GM18868 (cell line): ENCODE measurements at regions not wholly inside any gene's neighbourhood (a gene's known extent, or its start where the extent isn't known, plus 50 kb on each side); places are given as distances from the start of the nearest gene placed in this dataset.

ENCODE experiments used
- ATAC-seq: cut with Tn5 transposase; IDR thresholded peaks from one replicate; pipeline ENCODE4 v1.9.1; 2021; ENCODE audit warnings: mild to moderate bottlenecking, moderate library complexity; ENCODE audit not compliant: unreplicated experiment

GRCh38 chr13:78802912-78803311 is 144.0 kb upstream of the OBI1 start:
- no peak for ATAC-seq

- no peak for ATAC-seq
These were observed 128.2 kb upstream of the OBI1 start for GRCh38 chr13:78787190-78787589.

DNA sequence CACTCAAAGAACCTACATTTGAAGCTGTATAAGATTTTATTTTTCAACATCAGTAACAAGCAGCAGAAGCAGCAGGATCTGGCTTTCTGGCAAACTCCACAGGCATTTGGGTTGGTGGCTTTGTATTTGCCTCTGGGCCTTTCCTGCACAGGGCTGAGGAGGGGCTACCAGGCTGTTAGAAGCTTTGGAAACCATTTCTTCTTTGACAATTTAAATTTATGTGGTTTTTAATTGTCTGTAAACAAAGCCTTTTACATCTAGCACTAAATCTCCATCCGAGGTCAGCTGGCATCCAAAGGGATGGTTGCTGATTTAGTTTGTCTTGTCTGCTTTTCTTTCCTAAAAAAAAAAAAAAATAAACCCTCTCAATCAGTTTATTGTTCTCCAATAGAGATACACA is 127.5 kb upstream of the OBI1 start:
- no peak for ATAC-seq

DNA sequence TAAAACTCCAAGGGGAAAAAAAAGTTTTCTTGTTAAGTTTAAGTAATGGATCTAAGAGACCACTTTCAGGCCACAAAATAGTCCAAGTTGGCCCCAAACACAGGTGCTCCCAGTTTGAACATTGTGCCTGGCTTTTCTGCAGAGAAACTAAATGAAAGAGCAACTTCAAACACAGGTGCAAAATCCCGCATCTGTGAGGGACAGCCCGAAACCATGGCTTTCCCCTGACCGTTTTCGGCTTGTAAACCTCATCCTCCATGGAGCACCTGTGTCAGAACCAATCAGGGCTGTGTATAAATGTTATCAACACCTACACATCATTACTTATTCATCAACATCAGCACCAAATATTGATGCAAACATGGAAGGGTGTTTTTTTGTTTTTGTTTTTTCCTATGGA is 126.8 kb upstream of the OBI1 start:
- no peak for ATAC-seq

DNA sequence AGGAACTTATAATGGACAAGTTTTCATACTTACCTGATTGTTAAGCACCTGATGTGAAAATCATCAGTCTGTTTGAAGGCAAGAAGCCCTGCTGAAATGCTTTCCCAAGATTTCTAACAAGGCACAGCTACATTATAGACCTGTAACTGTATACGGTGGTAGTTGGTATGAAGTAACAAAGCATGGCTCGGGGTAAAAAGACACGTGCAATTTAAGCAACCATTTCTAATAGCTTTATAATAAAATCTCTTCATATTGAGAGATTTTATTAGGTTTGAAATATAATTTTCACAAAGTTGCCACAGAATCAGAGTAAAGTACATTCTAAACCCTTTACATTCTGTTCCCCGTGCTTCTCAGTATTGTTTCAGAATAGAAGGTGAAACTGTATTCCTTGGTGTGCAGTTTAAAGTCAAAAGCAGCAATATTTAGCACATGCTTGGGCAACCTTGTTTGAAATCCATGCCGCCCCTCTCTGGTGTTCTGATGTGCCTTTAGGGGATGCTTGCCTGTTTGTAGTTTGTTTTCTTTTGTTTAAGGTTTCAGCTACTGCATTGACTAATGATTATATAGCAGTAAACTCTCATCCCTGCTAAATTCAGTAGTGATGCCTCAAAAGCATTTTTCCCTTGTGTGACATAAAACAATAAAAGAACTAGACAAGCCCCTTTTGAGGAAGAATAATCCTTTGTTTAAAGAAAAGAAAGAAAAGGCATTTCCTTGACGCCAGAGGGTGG is 125.2 kb upstream of the OBI1 start:
- no peak for ATAC-seq

DNA sequence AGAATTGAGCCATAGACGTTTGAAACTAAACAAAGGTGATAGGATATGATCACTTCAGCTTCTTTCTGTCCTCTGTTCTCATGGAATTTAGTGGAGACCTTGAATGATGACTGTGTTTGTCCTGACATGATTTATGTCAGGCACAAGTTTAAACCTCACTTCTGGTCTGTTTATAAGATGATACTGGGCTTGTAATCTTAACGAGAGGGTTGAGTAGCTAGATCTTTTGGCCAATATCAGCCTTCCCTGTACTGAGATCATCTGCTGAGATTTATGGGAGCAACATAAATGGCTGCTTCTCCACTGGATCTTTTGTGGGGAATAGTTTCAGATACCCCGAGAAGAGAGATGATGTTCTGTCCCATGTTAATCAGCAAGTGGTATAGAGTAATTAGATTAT is 121.8 kb upstream of the OBI1 start:
- ATAC-seq = no peak

DNA sequence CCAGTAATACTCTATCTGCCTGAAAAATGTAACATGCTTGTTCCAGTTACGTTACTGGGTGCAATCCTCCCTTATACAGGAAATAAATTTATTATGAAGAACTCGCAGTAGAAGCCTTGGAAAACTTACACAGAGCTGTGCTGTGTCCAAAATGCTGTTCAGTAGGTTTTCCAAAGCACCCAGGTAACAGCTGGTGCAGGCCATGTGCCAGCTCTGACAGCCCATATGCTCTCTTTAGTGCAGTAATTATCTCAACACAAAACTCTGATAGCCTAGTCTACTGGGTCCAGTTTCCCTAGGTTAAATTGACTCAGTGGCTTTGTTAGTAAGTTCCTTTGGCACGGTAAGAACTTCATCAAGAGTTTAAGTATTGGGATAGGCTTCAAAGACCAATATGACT is 120.7 kb upstream of the OBI1 start:
- no peak for ATAC-seq

DNA sequence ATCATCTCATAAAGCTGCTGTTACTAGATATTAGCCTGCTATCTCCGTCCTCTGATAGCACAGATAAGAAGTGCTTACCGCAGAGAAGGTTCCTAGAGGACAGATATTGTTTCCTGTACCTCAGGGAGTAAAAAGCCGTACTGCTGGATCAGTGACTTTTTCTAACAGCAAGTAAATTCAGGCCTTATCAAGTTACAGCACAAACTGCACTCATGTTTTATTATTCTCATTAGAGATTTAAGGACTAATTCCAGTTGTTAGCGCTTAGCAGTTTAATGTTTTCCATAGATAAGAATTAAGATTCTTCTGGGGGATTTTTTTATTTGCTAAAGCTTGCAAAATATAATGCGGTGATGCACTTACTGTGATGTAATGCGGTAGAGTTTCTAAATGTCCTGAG is 119.0 kb upstream of the OBI1 start:
- ATAC-seq = no peak

- no peak for ATAC-seq
These were observed 118.4 kb upstream of the OBI1 start for GRCh38 chr13:78777396-78777795.

DNA sequence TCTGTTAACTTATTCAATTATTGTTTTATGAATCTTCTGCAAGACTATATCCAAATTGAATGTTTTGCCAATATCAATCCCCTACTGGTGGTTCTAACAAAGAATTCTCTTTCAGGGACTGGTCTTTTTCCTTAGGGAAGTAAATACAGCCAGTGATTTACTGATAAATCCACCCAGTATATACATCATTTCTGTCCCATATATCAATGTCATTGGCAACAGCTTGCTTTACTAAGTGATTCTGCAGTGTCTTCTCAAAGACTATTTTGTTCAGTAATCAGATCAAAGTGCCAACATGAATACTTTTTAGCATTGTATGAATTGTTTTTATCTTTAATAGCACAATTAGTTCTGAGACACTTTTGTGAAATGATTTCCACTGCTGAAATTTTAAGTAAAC is 114.0 kb upstream of the OBI1 start:
- no peak for ATAC-seq

DNA sequence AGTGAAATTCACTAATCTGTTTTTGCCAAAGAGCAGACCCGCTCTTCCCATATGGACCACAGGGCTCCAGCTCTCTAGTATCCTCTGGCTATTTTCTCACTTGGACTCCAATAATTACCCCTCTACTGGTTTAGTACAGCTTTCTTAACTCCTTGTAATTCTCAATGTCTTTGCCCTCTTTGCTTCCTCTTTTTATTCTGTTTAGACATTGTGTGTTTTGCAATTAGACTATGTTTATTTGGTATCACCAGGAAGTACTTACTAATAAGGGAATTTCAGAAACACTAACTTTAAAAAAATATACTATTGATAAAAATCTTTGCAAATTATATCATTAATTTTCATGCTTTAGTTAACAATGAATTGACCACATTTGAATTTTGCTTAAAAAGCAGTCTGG is 111.6 kb upstream of the OBI1 start:
- ATAC-seq = no peak

GRCh38 chr13:78768950-78769349 is 110.0 kb upstream of the OBI1 start:
- ATAC-seq = no peak

- ATAC-seq = no peak
These were observed 105.7 kb upstream of the OBI1 start for GRCh38 chr13:78764665-78765064.

DNA sequence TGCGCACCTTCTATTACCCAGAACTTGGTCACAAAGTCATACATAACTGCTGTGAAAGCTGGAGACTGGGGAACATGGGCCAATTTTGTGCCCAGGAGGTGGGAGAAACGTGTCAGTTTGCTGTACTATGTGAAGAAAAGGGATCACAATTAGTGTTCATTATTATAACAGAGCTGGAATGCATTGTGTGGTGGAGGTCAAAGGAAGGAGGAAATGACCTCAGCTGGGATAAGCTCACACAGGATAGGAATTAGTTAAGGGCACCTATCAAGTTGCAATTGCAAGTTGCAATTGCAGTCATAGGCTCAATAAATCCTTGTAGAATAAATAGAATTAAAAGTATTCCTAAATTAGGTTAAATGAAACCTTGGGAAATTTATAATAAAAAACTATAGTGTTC is 103.9 kb upstream of the OBI1 start:
- no peak for ATAC-seq

DNA sequence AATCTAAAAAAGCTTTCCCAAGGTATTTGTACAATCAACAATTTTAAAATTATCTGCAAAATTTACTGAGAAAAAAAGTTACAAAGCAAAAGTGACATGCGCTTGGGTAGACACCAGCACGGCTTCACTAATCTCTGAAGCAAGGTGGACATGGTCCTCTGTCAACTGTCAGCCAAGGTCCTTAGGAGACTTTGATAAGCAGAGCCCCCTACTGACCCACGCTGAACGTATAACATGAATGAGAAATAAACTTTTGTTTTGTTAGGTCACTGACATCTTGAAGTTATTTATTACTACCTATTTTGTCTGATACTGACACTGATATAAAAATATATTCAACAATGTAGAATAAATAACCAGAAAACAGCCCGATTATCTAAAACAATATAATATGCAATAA is 100.7 kb upstream of the OBI1 start:
- no peak for ATAC-seq

- no peak for ATAC-seq
These were observed 99.6 kb upstream of the OBI1 start for GRCh38 chr13:78758549-78758948.

DNA sequence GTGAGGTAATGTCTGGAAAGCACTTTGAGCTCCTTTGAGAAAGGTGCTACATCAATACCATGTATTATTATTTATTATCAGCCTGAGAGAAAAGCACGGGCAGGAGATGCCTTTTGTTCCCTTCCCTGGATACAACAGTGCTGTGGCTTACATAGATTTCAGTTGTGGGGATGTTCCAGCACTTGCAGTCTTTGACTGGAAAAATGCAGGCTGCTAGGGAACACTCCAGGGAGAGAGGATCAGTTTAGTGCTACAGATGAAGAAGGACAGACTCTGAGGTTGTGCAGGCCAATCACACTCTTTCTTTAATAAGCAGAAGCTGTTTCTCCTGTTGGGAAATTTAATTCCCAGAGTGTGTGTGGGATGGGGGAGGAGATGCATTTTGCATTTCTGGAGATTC is 94.5 kb upstream of the OBI1 start:
- ATAC-seq = no peak

DNA sequence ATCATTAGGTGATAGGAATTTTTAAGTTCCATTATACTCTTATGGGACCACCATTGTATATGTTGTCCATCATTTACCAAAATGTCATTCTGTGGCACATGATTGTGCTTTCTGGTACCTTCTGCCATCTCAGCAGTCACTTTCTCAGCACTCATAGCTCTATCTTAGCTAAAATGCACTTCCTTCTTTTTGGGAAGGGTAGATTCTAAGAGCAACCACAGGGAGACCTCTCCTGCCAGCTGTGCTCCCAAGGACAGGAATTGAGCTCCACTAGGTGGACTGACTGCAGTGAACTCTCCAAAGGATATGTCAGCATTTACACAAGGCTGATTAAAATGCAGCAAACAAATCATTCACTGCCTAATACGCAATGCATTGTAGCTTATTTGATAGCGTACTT is 91.8 kb upstream of the OBI1 start:
- no peak for ATAC-seq

GRCh38 chr13:78743973-78744372 is 85.0 kb upstream of the OBI1 start:
- no peak for ATAC-seq

- ATAC-seq = no peak
These were observed 83.7 kb upstream of the OBI1 start for GRCh38 chr13:78742659-78743058.

GRCh38 chr13:78736142-78736541 is 77.2 kb upstream of the OBI1 start:
- no peak for ATAC-seq

DNA sequence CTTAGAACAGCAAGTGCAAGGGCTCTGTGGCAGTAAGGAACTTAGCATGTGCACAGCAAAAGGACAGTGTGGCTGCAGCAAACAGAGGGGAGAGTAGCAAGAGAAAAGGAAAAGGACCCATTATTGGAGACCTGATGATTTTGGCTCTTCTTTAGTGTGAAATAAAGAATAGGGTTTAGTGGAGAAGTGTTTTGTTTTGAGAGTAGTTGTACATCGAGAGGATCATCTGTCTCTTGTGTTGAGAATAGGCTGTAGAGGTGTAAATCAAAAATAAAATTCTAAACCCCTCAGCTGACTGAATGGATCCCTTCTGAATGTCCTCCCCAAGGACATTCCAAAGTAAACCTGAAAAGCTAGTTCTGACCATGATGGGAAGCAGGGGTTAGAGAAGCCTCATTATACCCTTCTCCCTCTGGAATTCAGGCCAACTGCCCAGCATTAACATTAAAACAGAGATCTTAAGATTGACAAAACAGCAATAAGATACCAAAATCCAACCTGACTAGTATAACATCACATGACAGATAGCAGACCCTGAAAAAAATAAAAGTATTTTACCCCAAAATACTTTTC is 73.6 kb upstream of the OBI1 start:
- ATAC-seq = no peak

GRCh38 chr13:78722700-78723099 is 63.7 kb upstream of the OBI1 start:
- no peak for ATAC-seq
